ENCODE measurements at regions not wholly inside any gene's neighbourhood (a gene's known extent, or its start where the extent isn't known, plus 50 kb on each side); places are given as distances from the start of the nearest gene placed in this dataset.
"Not testable (repeated sequence)": the region's sequence is repeated elsewhere in the genome, so short reads cannot be mapped to it uniquely, and the experiment has no call there.

DNA sequence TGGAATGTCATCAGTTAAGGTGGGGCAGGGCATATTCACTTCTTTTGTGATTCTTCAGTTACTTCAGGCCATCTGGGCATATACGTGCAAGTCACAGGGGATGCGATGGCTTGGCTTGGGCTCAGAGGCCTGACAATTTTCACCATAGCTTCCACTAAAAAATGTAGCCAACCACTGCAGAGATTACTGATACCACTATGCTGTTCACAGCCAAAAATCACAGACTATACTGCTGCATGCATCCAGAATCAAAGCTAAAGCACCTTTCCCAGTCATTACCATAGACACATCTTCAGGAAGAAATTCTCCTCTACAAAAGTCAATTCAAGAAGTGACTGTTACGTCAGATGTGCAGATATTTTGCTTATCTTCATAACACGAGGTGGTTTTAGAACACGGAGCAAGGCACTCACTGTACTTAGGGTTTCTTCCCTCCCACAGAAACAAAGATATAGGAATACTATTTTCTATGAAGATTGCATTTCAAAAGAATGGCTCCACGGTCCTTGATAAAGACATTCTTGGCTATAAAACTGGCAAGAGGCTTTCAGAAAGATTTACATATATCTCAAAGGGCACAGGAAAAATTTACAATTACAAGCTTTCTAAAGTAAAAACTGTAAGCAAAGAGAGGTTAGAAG lies 1556.6 kb upstream of the PRR20A start:
- no peak for DNase-seq

DNA sequence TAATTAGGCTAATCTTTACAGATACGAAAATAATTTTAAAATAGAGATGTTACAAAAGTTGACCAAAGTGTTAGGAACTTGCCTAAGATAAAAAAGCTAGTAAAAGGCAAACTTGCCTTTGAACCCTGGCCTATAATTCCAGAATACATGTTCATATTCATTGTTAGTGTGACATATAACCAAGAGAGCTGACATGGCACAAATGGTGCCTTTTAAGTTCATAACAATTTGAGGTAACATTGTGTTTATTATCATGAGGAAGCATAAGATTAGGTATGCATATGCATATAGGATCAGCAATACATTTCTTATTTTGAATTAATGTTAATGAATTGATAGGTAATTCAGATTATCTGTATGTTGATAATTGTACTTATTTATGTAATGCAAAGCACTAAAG lies 1537.9 kb upstream of the PRR20A start:
- no peak for DNase-seq

DNA sequence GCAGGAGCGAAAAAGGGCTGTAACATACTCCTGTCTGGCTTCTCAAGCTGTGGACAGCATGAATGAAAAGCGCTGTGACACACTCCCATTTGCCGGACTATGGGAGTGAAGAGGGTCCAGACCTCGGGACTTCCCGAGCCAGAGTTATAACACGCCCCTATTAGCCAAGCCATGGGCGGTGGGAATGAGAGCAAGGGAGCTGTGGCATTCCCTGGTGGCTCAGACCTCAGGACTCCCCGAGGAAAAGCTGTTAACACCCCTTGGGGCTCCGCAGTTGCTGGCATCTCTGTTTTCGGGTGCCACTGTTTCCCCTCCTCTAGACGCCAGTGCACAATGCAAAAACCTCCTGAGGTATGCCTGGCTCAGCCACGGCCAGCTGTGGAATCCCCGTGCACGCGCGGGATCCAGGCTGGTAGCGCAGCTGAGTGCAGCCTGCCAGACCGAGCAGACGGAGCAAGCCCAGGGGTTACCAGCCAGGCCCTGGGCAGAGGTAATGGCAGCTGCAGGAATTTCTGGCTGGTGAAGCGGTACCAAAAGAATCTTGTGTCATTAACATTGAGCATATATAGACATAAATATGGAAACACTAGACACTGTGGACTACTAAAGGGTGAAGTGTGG lies 1534.6 kb upstream of the PRR20A start:
- no peak for DNase-seq

DNA sequence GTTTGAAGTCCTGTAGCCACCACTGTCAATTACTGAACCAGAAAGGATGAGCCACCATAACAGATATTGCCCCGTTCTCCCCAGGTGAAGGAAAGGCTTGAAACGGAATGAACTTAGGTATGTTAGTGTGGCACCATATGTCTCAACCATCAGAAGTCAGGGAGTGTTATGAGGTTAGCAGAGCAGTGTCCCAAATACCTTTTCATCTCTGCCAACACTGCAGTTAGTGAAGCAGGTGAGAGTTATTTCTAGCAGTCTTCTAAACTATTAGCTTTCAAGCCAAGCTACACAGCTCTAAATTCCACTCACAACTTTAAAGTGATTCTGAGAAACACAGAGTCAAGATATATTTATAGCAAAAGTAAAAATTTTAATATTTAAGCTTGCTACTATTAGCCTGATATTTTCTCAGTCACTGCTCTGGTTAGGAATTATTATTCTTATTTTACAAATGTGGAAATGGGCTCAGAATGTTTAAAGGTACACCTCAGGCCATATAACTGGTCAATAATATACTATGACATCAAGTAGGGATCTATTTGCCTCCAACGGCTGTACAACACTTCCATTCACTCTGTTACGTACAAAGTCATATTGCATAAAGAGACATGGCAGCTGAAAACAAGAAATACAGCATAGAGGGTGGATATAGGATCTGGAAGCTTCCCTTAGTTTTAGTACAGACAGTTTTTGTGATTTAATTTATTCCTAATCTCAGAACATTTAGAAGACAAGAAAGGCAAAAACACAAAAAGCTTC lies 1527.1 kb upstream of the PRR20A start:
- no peak for DNase-seq

DNA sequence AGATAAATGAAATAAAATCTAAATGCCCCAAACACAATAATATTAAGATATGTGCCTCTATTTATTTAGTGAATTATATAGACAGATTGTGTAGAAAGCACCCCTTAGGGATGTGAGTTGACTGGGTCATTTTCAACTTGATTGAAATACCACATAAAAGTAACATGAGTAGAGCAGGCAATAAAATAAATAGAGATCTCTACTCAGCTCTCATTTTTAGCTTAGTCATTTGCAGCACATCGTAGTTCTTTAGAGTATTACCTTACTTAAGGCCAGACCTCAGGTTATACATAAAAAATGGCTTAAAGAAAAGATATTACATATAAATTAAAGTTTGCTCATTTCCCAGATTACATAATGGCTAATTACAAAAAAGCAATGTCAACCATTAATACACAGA lies 1525.6 kb upstream of the PRR20A start:
- DNase-seq, result no peak

DNA sequence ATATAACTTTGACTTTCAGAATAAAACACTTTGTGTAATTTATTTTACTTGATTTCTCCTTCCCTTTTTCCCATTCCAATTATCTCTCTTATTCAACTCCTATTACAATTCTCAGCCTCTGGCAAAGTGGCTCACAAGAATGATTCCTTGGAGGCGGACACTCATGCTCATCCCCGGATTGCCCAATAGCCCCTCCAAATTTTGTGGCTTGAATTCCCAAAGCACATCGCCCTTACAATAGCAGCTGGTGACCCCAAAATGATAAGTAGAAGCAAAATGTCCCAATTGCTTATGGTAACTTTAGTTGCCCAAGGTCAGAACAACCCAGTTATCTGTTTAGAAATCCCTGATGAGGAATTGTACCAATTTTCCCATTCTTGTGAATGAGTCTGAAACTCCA lies 1523.5 kb upstream of the PRR20A start:
- no peak for DNase-seq

DNA sequence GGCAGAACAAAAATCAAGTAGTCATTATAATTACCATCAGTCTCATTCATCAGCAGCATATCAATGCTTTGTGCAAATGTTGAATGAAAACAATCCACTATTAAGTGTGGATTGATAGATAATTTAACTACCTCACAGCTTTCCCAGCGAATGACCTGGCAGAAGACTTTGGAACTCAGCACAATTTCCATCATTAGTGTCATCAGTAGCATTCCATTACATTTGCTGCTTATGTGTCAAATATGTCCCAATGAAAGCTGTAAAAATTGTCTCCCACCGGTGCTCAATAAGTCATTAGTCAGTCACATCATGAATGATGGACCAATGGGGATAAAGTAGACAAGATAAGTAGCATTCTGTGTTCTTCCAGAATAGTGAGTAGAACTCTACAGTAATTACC lies 1513.5 kb upstream of the PRR20A start:
- DNase-seq, result no peak

DNA sequence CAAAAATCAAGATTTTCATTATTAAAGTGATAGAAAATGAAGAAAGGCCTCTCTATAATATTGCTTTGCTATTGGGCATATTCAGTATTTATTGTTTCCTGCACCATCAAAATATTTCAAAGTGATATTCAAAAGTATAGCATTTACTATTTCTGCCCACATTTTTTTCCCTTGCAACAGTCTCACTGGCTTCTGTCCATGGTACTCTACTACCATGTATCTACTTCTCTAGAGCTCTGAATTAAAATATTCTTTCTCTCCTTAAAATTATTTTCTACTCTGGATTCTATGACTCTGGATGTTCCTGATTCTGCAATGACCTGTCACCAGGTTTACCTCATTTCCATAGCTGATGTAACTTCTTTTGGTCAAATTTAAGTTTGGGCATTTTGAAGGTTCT lies 1508.3 kb upstream of the PRR20A start:
- no peak for DNase-seq

DNA sequence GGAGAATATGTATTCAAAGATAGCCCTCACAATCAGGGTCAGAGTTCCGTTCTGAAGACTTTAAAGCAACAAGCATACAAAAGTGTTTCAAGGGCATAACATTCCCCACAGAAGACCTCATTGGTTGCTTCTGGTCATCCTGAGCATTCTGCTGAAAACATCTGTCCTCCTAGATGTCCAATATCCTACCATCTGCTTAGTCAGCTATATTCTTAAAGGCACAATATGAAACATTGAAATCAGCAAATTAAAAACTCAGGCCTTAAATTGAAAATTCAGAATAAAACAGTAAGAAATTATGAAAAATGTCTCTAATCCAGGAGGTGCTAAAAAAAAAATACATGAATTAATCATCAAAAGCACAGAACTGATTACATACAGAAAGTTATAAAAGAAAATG lies 1491.2 kb upstream of the PRR20A start:
- DNase-seq, result no peak

DNA sequence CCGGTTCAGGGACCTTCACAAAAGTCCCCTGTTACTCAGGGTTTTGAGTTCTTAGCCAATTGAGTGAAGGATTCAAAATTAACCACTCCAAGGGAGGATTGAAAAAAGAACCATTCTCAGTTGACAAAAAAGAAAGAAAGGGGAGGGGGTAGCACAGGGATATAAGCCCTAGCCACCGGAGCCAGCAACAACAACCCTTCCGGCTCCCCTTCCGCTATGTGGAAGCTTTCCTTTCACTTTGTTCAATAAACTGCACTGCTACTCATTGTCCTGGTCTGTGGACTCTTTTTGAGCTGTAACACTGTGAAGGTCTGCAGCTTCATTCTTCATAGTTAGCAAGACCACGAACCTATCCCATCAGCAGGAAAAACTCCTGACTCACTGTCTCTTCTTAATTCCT lies 1488.1 kb upstream of the PRR20A start:
- DNase-seq, result no peak

DNA sequence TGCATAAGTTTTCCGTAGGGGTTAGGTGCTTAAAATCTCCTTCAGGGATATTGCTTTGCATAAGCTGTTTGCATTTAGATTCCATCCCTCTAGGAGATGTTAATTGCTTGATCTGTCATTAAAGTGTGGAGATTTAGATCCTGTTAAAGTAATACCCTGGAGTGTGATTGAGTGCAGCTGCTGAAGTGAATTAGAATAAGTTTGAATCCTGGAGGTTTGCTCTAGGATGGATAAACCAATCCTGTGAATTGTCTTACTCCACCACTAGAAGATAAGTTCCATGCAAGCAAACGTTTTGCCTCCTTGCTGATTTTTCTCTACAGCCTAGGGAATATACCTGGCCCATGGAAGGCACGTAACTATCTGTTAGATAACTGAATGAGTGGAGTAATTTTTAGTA lies 1487.2 kb upstream of the PRR20A start:
- no peak for DNase-seq

DNA sequence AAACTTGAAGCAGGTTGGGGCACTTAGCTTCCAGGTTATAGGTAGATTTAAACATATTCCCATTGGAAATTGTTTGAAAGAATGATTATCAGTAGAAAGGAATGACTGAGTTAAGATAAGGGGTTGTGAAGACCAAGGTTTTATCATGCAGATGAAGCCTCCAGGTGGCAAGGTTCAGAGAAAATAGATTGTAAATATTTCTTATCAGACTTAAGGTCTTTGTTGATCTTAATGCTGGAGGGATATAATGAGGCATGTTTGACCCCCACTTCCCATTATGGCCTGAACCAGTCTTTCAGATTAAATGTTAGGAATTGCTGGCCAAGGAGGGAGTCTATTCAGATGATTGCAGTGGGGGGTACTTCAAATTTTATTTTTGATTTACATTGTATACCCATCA lies 1486.5 kb upstream of the PRR20A start:
- no peak for DNase-seq

DNA sequence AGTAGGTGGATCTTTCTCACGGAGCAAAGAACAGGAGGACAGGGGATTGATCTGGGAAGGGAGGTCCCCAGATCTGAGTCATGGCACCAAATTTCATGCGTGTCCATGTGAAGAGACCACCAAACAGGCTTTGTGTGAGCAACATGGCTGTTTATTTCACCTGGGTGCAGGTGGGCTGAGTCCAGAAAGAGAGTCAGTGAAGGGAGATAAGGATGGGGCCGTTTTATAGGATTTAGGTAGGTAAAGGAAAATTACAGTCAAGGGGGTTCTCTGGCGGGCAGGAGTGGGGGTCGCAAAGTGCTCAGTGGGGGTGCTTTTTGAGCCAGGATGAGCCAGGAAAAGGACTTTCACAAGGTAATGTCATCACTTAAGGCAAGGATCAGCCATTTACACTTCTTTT lies 1480.5 kb upstream of the PRR20A start:
- DNase-seq, result not testable (repeated sequence)

DNA sequence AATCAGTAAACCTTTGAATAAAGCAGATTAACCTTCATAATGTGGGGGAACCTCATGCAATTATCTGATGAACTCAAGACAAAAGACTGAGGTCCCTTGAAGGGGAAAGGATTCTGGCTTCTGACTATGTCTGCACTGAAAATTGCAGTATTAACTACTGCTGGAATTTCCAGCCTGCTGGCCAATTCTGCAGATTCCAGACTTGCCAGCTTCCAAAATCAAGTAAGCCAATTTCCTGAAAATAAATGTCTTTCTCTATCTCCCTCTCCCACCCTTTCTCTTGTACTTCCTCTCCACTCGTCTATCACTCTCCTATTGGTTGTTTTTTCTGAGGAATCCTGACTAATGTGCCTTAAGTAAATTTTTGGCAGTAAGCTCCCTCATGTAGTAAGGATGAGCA lies 1479.9 kb upstream of the PRR20A start:
- DNase-seq, result no peak

DNA sequence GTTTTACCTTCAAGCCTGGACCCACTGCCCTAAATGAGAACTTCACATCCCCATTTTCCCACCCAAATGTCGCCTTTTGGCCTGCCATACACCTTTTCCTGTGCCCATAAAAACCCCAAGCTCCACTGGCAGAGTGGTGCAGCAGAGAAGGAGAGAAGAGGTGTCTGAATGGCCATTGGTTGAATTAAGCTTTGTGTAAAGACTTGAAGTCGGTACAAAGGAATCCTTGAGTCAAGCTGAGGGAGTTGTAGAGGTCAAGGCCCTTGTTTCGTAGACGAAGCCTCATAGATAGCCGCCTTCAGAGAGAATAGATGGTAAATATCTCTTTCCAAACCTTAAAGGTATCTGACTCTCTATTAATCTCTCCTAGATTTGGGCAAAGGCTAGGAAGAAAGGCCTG lies 1479.2 kb upstream of the PRR20A start:
- DNase-seq, result no peak

DNA sequence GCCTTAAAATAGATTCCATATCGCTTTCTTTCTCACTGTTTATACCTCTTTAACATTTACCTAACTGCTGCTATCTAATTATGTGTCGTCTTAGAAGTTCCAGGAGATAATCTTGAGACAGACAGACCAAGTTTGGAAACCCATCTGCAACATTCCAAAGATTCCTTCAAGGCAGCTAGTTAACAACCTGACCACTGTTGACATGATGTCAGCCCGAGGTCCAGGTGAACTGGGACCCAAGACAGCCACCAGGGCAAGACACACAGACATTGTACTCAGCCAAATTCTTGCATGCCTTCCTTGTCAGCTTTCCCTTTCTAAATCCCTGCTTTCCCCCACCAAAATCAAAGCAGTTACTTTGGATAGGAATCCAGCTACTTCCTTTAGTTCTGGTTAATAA lies 1476.5 kb upstream of the PRR20A start:
- no peak for DNase-seq

DNA sequence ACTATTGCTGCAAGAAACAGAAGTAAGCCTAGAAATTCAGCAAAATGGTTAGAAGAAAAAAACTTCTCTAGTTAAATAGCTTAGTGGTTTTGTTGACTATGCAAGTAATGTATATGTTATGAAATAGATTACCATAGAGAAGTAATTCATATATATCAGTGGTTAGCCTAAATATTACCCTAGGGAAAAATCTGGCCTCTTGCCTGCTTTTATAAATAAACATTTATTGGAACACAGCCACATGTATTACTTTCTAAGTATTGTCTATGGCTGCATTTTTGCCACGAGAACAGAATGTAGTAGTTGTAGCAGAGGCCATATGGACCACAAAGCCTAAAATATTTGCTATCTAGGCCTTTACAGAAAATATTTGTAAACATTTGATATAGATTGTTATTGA lies 1471.7 kb upstream of the PRR20A start:
- DNase-seq, result no peak

DNA sequence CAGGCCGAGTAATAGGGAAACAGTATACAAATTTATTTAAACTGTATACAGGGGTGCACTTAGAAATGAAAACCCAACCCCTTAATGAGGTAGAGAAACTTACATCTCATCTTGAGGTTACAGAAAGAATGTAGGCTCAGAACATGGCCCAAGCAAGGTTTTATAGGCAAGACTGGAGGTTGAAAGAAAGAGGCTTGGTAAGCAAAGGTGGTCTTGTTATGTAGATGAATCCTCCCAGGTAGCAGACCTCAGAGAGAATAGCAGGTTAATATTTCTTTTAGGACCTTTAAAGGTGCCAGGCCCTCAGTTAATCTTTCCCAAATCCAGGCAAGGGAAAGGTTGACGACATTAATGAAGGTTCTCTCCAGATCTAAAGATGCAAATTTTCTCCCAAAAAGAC lies 1466.8 kb upstream of the PRR20A start:
- DNase-seq, result no peak

DNA sequence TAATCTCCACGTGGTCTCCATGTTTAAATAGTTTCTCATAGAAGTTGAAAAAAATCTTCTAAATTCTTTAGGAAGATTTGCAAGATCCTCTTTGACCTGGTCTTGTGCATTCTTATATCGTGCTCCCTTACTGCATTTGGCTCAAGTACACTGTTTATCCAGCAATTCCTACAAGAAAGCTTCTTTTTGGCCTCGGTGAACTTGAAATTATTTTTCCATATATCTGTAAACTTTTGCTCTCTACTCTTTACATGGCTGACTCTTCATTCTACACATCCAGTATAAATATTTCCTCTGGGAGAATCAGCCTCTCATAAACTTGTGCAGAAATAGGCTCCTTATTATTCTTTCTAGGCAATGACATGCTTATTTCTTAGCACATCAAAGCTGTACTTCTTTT lies 1457.9 kb upstream of the PRR20A start:
- DNase-seq, result no peak

DNA sequence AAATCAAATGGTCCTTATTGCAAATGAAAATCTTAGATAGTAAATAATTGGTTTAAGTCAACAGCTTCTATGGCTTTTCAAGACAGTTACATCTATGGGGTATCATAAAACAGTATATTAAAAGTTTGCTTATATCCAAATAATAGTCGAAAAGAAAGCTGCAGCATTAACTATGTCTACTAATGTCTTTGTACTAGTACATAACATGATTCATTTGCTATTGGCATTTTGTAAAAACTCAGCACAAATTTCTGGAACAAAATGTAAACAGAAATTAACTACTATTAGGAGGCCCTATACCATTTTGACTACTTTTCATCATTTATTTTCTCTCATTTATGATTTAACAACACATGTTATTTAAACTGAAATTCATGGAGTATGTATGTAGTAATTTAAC lies 1435.2 kb upstream of the PRR20A start:
- DNase-seq, result no peak

DNA sequence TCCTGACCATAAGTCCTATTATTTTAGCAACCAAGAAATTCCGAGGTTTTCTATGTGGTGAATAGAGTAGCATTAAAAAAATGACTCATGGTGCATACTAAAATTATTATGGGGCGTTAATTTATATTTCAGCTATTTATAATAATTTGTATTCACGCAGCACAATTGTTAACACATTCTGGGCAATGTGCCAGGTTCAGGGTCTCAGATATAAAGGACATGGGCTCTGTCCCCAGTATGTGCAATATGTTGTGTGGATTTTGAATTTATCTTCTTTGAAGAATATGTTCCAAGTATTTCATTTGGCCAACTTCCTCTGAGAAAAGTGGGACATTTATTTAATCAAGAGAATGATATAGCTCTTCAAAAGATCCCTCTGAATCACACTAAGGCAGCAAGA lies 1434.7 kb upstream of the PRR20A start:
- DNase-seq, result no peak

DNA sequence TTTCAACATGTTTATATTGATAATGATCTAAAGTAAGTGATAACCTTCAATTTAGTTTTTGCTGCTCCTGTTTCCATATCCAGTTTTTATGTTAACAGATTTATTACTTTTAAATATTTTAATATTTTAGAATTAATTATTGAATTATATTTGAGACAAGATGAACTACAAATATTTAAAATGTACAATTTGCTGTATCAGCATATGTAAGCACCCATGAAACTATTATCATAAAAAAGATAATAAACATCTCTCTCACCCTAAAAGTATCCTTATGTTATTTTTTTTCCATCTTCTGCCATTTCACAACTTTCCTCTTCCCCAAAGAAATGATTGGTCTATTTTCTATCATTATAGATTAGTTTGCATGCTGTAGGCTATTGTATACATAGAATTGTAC lies 1426.6 kb upstream of the PRR20A start:
- no peak for DNase-seq

DNA sequence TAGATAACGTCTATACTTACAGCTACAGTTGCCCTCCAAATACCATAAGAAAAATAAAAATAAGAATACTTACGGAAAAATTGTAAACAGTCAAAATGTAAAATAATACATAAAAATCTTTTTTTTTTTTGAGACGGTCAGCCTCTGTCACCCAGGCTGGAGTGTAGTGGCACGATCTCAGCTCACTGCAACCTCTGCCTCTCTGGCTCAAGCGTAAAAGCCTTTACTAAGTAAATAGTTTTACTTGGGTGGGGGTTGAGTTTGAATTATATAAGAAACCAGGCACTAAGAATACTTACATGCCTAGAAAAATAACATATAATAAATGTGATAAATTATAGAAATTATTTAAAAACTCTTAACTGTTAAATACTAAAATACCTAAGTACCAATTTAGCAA lies 1413.0 kb upstream of the PRR20A start:
- no peak for DNase-seq

DNA sequence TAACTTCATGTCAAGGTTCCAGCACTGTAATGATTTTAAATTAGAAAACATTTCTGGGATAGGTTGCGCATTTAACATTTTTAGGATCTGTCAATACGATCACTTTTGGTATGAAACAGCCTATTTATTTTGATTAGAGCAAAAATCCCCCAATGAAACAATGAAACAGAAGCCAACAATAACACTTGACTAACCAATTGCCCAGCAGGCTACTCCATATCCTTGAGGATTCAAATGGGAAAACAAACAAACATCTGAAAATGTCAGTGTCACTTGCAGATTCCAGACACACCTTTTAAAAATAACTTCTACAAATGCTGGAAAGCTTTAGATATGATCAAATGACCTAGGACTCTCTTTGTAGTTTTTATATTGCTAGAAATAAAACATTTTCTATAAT lies 1412.5 kb upstream of the PRR20A start:
- no peak for DNase-seq

DNA sequence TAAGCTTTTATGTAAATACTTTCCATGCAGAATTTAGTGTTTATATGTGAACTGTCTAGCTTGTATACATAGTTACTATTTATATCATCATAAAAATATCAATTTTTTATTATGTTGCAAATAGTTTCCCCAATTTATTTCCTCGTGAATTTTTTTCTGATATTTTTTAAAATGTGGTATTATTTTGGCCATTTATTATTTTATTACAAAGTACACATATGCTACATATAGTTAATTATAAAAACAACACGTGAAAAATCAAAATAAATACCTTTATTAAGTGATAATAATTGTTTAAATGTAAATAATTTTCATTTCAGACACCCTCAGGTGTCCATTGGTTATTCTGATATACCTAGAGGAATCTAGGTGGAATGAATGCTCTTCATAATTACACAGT lies 1394.9 kb upstream of the PRR20A start:
- DNase-seq, result no peak

Data from NCI-H1930 (cell line).